Eye (tissue), 1 donor: ENCODE measurements at regions not wholly inside any gene's neighbourhood (a gene's known extent, or its start where the extent isn't known, plus 50 kb on each side); places are given as distances from the start of the nearest gene placed in this dataset.
A peak's percentile ranks its signal among the peaks of the same experiment; 100 is the strongest.

Experiments
- DNase-seq: peaks from one replicate; pipeline ENCODE4 v3.0.0-alpha.2; 2015

DNA sequence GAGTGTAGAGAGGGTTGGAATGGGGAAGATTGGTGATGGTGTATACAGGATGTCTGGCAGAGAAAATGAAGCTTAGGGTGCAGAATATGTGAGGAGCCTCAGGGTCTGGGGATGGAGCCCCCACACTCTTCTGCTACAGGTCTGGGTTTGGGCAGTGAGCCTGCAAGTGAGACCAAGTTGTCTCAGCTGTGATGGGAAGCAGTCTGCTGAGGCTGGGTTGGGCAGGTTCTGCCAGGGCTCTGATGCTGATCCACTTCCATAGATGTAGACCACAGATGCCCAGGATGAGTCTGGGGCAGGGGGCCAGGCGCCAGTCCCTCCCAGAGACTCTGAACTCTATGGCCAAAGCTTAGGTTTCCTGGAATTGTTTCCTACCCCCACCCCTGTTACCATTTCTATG, 516.9 kb downstream of the PTPRU start:
- no peak for DNase-seq

DNA sequence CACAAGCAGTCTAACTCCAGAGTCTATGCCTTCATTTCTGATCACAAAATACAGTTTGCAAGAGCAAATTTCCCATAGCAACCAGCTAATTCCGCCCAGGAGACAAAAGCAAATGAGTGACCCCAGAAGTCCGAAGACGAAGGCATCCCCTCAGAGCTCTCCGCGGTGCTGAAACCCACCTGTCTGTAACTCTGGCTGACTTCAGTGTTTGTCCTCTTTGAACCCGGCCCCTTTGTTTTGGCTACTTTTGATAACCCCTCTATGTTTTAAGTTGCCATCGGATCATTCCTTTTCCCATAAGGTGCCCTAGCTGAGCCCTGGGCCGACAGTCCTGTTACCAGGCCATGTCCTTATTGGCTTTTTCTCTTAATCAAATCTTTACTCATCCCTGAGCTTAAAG, 515.8 kb downstream of the PTPRU start:
- peak; percentile 50 for DNase-seq

DNA sequence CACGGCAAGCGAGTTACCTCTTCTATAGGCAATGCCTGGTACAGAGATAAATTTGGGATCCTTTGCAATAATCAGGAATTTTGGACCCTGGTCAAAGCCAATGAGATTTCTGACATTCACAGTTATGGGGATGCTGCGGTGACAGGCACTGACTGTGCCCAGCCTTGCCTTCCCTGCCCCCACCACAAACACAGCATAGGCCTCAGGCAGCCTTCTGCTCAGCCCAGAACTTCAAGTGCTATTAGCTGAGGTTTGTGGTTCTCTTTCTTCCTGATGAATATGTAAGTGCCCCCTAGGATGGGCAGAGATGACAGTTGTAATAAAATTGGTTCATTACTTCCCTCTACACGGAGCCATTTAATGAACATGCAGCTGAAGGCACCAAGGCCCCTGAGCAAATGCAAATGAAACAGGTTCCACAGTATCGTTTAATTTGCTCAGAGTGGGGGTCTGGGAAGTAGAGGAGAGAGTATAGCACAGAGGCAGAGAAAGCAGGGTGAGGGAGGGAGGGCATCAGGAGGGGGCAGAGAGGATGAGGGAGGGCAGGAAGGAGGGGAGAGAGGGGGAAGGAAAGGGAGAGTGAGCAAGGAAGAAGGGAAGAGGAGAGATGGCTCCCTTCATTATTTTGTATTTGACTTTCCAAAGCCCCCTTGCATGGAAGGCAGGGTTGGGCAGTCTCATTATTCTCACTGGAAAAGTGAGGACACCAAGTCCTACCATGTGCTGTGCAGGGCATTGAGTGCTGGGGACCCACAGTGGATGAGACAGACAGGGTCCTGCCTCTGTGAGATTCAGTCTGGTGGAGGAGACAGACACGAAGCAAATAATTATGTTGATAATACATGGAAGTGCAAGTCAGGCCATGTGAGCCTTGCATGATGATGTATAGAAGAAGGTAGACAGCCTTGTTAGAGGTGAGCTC, 513.0 kb downstream of the PTPRU start:
- DNase-seq, result no peak

DNA sequence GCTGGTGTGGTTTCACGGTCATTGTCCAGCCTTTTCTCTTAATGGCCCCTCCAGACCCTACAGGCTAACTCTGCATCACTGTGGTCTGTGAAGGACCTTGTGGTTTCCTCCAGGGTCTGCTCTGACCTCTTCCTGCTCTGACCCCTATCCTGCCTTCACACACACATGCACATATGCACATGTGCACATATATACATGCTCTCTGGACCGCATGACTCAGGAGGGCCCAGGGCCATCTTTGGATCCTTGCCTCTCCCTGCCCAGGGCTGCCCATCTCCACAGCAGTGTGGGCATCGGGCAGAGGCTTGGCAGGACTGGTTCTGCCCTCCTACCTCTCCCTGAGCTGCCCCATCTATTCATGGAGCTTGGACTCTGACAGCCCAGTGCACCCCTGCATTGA, 510.9 kb downstream of the PTPRU start:
- no peak for DNase-seq

DNA sequence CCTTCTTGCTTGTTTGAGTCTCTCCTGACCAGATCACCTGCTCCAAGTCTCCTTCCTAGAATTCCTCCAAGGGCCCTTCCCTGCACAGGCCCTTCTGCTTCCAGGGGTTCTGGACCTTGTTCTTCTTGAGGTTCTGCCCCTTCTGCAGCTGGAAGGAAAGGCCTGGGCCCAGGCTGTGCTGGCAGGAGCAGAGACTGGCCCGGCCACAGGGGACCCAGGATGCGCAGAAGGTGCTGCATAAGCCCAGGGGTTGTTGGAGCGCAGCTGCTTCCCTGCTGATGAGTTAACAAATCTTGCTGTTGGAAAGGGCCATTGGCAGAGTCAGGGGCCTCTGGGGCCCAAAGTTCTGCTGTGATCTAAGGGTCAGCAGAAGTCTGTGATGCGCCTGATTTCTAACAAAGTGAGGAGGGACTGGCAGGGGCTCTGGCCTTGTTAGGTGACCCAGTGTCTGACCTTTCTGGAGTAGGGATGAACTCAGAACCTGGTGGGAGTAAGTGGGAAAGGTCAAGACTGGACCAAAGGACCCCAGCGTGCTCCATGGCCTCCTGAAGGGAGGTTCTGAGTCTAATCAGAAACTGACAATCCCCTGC, 509.8 kb downstream of the PTPRU start:
- no peak for DNase-seq

DNA sequence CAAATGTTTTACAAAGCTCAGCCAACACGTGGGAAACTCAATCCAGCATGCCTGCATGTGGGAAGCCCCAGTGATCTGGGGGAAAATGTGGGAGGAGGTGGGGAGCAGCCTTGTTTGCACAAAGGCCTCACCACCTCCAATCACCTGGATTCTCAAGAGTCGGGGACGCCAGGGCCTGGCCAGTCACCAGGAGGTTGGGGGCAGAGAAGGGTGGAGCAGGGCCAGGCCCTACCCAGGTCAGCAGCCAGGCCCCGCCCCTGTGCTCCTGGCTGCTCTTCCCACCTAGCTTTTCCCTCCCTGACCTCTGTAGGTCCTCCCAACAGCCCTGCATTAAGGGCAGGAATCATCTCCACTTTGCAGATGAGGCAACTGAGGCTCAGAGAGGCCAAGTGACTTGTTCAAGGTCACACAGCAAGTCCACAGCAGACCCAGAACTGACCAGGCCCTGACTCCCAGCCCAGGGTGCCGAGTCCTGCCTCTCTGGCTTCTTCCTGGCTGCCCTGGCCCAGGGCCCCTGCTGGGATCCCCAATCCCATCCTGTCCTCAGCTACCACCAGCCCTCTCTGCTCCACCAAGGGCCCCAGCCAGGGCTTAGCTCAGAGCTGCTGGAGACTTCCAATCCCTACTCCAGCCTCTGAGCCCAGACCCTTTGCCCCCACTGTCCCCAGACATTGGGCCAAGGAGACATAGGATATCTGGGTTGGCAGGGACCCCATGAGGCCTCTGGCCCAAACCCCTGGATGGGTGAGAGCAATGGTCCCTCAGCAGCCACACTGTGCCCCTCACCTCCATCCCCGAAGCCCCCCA, 508.6 kb downstream of the PTPRU start:
- no peak for DNase-seq

DNA sequence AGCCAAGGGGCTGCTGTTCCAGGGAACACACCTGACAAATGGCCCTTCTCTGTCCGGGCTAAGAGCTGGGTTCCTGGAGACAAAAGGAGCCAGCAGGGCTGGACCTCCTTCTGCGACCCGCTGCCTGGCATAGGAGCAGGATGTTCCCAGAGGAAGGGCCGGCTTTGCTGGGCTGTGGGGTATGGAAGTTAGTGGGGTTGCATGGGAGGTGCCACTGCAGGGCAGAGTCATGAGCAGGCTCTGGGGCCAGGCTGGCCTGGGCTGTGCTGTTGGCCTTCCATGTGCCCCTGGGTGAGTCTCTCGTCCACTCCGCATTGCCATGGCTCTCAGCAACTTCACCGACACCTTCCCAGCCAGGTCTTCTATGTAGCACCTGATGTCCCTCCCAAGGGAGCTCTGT, 507.6 kb downstream of the PTPRU start:
- DNase-seq, result no peak

DNA sequence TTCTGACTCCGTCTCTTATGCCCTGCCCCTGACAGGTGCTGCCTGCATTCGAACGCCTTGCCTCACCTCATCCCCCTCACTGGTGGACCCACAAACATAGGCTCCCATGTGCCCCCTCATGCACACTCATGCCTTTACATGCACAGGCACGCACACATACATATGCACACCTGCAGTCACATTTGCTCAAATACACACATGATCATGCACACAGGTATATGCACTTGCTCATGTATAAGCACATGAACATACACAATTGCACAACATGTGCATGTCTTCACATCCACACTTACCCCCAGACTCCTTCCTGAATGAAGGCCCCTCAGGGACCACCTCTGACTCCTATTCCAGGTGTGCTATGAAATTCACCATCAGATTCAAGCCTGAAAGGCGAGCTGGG, 506.9 kb downstream of the PTPRU start:
- DNase-seq, result no peak

DNA sequence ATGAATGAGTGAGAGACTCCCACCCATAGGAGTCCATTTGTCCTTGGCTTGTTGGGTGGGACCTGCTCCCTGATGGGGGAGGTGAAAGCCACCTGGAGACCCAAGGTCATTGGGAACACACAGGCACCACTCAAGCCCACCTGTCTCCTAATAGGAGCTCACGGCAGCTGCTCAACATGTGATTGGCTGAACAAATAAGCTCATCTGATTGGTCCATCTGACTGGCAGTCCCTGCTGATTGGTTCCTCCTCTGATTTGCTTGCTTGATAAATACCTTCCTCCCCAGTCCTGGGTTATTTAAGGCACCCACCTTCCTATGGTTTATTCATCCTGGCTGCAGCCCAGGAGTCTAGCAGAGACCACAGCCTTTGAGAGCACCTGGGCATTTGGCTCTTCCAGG, 502.9 kb downstream of the PTPRU start:
- no peak for DNase-seq

DNA sequence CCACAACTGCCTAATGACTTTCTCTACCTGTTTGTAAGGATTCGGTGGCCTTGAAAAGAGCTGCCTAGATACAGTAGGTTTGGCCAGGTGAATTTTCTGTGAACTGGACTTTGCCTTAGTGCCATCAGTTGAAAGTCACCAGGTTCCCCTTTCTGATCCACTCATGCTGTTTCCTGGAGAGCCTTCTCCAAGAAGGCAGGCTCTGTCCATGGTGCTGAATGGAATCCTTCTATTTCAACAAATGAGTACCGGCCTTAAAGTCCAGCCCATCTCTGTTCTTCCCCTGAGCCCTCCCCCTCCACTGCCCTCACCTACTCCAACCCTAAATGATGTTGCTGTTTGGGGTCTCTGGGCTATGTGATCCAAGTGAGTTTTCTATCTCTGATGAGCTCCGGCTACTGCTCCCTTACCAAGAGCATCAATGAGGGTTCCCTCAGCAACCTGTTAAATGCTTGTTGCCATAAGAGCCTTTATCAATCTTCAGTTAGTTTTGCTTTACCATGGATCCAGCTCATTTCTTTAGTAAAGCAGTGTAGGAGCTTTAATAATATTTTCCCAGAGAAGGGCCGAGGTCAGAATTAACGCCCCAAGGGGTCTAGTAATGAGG, 500.4 kb downstream of the PTPRU start:
- peak; percentile 87 for DNase-seq

DNA sequence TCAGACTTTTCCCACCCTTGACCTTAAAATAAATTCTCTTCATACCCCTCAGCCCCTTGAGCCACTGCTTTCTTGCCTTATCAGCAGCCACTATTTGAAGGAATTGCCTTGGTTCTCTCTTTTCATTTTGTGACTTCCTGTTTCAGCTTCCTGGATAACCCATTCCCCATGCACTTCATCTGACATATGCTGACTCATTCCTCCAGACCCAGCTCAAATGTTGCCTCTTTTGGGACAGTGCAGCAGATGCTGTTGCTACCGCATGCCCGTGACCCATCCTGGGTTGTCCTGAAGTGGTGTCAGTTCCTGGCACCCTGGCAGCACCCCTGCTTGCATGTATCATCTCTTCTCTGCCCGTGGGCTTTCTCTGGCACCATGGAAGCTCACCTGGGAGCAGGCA, 496.1 kb downstream of the PTPRU start:
- no peak for DNase-seq

DNA sequence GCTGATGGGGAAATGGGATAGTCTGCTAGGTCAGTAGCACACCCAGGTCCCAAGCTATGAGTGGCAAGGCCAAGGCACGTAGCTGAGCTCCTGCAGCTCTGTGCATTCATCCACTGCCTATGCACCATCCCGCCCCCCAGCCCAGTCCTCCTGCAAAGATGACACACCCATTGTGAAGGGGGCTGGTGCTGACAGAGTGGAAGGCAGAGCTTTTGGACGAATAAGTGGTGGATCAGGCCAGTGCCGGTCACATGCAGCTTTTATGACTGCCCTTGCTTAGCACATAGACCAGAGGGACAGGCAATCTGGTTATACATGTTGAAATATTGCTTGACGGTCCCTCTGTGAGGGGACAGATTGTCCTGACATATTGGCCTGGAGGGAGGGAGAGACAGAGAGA, 494.3 kb downstream of the PTPRU start:
- no peak for DNase-seq

DNA sequence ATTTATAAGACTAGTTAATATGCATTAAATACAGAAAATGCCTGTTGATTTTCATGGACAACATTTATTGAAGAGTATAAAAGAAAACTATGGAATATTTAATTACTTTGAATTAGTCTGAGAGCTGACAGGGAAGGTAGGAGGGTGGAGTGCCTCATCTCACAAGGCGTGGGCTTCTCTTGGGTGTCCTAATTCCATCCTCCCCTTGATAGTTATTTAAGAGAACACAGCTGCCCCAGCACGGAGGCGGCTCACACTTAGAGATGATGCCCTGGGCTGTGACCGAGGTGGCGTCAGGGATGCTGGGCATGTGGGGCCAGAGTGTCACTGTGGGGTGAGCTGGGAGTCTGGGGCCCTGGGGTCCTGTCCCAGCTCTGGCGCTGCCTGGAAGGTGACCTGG, 493.0 kb downstream of the PTPRU start:
- no peak for DNase-seq

DNA sequence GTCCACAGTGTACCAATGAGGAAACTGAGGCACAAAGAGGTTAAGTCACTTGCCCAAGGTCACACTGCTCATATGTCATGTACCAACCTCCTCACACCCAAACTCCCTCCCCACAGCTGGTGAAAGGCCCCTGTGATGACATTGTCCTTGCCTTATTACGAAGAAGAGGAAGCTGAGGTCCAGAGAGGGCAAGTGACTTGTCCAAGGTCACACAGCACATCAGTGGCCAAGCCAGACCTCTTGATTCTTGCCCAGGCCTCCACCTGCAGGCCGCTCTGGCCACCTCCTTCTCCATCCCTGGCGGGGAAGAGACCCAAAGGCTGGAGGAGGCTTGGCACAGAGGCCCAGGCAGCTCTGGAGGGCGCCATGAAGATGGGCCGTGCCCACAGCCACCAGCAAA, 492.4 kb downstream of the PTPRU start:
- DNase-seq, result no peak

DNA sequence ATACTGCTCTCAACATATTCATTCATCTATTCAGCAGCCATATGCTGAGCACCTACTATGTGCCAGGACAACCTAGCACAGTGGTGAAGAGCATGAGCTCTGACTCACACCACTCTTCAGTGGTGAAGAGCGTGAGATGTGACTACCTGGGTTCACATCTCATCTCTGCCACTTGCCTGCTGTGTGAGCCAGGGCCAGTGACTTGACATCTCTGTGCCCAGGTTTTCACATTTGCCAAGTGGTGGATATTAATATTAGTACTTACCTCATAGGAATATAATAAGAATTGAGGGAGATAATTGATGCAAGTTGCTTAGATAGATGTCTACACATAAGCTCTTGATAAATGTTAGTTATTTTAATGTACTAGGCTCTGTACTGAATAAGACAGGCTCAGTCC, 488.9 kb downstream of the PTPRU start:
- DNase-seq, result no peak

DNA sequence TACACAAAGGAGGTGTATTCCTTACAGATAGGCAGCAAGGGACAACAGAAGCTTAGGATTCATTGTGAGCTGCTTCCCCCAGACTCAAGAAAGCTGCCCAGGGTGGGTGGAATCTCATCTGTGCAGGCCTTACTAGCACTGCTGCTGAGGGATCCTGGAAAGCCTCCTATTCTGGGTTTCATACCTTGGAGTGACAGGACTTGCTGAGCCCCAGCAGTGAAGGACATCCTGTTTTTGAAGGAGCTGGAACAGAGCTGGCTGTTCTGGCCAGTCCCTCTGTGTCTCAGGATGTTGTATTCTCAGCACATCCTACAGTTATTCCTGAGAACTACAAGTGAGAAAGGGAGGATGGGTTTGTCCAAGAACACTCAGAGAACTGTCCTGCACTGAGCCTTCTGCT, 486.3 kb downstream of the PTPRU start:
- no peak for DNase-seq

DNA sequence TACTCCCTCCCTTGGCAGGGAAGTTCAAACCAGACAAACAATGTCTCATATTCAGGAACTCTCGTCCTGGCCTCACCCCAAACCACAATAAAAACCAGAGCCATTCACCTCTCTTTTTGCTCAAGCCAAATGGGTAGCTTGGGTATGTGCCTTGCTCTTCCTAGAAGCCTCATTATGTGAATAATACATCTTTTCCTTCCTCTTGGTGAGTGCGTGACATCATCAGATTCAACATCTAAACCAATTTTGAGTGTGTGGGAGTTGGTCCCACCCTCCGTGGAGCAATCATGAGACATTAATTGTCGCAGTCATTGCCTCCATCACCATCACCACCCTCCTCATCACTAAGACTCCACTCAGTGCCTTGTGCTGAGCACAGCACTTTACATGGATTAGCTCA, 482.9 kb downstream of the PTPRU start:
- no peak for DNase-seq

DNA sequence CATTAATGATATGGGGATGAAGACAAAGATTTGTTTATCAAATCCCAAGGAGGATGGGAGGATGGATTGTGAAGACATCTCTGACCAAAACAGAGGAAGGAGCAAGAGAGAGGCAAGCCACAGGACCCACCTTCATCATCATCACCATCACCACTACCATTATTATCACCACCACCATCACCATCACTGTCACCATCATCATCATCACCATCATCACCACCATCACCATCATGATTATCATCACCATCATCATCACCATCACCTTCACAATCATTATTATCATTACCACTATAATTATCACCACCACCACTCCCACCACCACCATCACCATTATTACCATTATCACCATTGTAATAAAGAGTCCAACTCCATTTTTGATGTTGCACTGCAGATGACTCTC, 482.5 kb downstream of the PTPRU start:
- DNase-seq, result no peak

DNA sequence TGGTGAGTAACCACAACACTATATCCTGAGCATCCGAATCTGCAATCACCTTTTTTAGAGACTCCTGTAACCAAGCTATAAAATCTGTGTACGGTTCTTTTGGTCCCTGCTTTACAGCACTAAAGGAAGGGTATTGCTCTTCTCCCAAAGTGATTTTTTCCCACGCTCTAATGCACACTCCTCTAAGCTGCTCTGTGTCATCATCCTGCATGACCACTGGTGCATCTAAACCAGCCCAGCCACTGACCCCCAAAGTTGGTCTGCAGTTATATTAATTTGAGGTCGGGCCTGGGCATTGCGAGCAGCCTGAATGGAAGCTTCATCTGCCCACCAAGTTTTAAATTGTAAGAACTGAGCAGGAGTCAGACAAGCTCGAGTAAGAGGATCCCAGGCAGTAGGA, 480.0 kb downstream of the PTPRU start:
- DNase-seq, result no peak

DNA sequence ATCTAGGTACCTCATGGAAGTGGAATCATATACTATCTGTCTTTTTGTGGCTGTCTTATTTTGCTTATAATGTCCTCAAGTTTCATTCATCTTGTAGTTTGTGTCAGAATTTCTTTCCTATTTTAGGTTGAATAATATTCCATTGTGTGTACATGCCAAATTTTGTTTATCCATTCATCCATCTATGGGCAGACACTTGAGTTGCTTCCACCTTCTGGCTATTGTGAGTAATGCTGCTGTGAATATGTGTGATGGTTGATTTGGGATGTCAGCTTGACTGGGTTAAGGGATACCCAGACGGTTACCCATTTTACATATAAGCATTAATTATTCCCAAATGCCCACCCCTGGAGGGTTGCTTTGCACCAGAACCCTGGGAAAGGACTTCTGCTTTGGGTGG, 477.5 kb downstream of the PTPRU start:
- DNase-seq, result no peak

DNA sequence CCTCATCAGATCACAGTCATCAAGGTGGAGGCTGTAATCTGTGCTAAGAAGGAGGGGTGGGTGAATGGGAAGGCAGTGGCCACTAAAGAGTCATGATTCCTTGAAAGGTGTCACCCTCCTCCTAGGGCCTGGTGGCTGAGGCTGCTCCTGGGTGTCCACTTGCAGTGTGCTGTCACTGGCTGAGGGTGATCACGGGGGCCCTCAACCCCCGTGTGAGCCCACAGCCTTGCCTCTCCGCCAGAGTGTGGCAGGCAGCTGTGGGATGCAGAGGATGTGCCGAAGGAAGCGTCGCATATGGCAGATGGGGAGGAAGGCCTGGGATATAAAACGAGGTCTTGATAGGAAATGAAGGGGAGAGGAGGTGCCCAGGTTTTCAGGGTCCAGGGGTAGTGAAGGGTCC, 476.5 kb downstream of the PTPRU start:
- no peak for DNase-seq

DNA sequence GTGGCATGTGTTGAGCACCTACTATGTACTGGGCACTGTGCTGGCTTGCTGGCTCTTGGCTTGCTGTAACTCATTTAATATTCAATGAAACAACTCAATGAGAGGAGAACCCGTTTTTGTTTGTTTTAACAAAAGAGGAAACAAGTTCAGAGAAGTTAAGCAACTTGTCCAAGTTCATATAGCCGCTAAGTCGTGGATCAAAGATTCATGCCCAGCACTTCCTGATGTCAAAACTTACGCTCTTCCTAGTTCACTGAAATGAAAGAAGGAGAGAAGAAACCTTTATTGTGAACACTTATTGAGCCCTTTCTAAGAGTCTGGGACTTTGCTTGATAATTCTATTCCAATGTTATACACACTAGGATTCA, 475.9 kb downstream of the PTPRU start:
- DNase-seq, result no peak

DNA sequence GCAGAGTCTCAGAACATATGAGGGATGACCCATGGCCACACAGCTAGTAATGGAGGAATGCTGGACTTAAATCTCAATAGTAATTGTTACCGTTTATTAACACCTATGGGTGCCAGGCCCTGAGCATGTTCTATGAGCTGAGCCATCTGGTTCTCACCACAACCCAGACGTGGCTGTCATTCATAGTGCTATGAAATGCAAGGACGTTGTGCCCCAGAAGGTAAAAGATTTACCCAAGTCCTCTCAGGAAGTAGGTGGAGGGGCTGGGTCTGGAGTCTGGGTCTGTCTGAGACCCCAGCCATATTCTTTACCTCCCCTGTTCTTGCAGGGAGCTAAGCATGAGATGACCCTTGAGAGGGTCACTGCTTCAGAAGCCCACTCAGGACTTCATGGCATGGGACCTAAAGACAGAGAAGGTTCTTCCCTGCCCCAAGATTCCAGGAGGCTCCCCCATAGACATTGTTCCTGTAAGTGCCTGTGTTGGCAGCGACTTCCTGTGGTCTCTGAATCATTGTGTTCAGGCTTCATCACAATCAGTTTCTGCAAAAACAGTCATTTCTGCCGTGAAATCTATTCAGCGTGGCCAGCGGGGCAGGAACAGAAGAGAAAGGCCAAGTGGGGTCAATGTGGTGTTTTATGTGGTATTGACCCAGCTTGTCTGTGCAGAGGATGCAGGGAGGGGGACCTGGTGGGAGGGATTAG, 475.4 kb downstream of the PTPRU start:
- peak; percentile 45 for DNase-seq
